ENCODE measurements at regions not wholly inside any gene's neighbourhood (a gene's known extent, or its start where the extent isn't known, plus 50 kb on each side); places are given as distances from the start of the nearest gene placed in this dataset.
A peak's percentile ranks its signal among the peaks of the same experiment; 100 is the strongest.

DNA sequence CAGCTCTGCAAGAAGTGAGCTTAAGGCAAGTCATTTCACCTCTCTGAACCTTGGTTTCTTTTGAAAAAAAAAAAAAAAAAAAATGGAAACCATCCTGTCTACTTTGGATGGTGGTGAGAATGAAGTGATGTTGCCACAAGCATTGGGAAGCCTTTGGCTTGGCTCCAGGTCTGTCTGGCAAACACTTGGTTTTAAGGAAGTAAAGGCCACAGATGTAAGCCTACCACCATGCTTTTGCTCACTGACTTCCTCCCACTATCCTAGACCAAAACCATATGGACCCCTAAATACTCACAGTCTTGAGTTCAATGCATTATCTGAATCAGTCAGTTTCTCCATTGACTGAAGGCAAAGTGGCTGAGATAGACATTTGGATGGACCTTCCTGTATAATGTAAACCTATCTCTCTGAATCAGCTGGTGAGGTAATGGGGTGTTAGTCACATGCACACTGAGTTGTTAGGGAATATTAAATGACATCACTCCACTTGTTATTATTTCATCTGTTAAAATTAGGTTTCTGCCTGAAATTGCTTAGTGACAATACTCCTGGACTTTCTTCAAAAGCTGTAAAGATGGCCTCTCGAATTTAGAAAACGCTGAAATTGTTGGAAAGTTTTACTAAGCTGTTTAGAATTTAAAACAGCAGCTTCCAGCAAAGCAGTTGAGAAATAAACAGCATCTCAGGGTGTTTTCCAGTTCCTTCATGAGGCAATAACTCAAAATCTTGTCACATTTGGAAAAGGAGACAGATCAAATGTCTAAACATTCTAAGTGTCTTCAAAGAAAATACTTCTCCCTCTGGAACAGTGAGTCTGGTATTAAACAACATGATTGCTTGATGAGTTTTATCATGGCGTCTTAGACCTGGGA, 833.5 kb downstream of the DHX35 start:
- Histone ChIP-seq H3K9ac (no peak overlapping the region), H3K9me3 (ENCODE audit: control insufficient read depth, low read length) (no peaks in the 10 kb centered on the region), H3K27ac (peak overlapping the region; percentile 91), H3K27me3 (ENCODE audit: control insufficient read depth, insufficient read depth, low read length) (no peaks in the 10 kb centered on the region), H3K79me2 (no peaks in the 10 kb centered on the region), H3K4me3 (ENCODE audit: low read depth, low read length) (no peak overlapping the region), H3K4me2 (ENCODE audit: low read length) (peak overlapping the region; percentile 17), H3K36me3 (ENCODE audit: control insufficient read depth, insufficient read depth, low read length) (no peaks in the 10 kb centered on the region), H2AFZ (peak overlapping the region; percentile 43), H3K4me1 (peaks cover 64% of the 10 kb centered on the region)
- TF ChIP-seq, protein P1, sequence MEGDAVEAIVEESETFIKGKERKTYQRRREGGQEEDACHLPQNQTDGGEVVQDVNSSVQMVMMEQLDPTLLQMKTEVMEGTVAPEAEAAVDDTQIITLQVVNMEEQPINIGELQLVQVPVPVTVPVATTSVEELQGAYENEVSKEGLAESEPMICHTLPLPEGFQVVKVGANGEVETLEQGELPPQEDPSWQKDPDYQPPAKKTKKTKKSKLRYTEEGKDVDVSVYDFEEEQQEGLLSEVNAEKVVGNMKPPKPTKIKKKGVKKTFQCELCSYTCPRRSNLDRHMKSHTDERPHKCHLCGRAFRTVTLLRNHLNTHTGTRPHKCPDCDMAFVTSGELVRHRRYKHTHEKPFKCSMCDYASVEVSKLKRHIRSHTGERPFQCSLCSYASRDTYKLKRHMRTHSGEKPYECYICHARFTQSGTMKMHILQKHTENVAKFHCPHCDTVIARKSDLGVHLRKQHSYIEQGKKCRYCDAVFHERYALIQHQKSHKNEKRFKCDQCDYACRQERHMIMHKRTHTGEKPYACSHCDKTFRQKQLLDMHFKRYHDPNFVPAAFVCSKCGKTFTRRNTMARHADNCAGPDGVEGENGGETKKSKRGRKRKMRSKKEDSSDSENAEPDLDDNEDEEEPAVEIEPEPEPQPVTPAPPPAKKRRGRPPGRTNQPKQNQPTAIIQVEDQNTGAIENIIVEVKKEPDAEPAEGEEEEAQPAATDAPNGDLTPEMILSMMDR (IDR thresholded peaks at IDR 0.05): no peak

DNA sequence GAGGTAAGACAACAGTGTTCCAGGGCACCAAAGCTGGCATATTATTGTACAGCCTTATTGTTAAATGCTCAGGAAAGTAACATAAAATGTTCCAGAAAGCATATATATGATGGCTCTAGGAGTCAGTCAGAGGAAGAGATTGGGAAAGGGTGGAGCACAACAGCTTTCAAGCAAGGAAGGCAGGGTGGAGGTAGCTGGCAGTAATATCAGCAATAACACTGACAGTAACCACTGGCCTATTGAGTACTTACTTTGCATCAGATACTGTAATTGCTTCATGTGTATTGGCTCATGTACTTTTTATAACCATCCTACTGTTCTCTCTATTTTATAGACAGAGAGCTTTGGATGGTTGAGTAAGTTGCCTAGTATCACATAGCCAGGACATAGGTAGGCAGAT, 830.2 kb downstream of the DHX35 start:
- Histone ChIP-seq H3K9me3 (ENCODE audit: control insufficient read depth, low read length) (no peaks in the 10 kb centered on the region), H3K4me1 (peaks cover 65% of the 10 kb centered on the region), H2AFZ (peak overlapping the region; percentile 56), H3K4me2 (ENCODE audit: low read length) (no peak overlapping the region), H3K36me3 (ENCODE audit: control insufficient read depth, insufficient read depth, low read length) (no peaks in the 10 kb centered on the region), H3K79me2 (no peaks in the 10 kb centered on the region), H3K27ac (peak overlapping the region; percentile 91), H3K27me3 (ENCODE audit: control insufficient read depth, insufficient read depth, low read length) (no peaks in the 10 kb centered on the region), H3K4me3 (ENCODE audit: low read depth, low read length) (no peak overlapping the region), H3K9ac (no peak overlapping the region)
- TF ChIP-seq, protein P1 (IDR thresholded peaks at IDR 0.05): no peak

DNA sequence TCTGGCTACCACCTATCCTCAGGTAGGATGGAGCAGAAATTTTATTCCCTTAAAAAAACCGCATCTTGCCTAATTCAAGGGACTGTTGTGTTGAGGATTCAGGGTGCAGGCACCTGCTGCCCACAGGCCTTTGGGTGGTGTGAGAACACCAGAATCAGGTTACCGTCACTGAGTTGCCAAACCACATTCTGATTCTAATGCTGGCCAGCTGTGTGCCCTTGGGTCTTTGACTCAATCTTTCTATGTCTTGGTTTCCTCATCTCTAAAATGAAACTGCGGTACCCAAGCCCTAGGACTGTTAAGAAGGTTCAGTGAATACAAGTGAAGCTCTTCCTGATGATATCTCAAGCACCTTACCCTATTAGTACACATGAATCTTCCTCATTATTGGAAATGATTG, 827.3 kb downstream of the DHX35 start:
- Histone ChIP-seq H3K36me3 (ENCODE audit: control insufficient read depth, insufficient read depth, low read length) (no peaks in the 10 kb centered on the region), H3K79me2 (no peaks in the 10 kb centered on the region), H3K27me3 (ENCODE audit: control insufficient read depth, insufficient read depth, low read length) (no peaks in the 10 kb centered on the region), H3K9ac (no peak overlapping the region), H3K27ac (peak overlapping the region; percentile 99), H3K4me2 (ENCODE audit: low read length) (no peak overlapping the region), H3K4me3 (ENCODE audit: low read depth, low read length) (no peak overlapping the region), H3K4me1 (peaks cover 70% of the 10 kb centered on the region), H2AFZ (peak overlapping the region; percentile 18), H3K9me3 (ENCODE audit: control insufficient read depth, low read length) (no peaks in the 10 kb centered on the region)
- TF ChIP-seq, protein P1 (IDR thresholded peaks at IDR 0.05): no peak

DNA sequence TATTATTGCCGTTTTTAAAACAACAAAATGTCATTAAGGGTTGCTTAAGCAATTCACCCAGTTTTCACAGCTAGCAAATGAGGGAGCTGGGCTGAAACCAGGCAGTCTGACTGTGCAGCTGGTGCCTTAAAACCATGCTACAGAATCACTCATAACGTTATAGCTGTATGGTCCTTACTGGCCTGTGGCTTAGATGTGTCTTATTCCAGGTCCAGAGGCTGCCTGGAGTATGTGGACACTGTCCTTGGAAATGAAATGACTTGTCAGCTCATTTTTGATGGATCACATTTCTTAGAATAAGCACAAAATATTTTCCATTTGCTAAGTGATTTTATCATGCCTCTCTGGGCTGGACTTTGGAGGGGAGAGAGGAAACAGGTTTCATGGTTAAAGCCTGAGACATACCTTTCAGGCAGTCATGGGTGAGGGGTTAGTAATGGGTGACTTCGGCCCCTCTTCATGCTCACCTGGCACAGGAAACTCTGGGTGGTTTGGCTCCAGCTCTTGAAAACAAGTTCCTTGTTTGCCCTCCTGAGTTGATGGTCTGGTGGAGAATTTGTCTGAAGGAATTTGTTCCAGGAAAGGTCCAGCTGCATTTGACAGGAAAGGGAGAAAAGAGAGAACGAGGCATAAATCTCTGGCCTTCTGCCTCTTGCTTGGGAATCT, 823.2 kb downstream of the DHX35 start:
- Histone ChIP-seq H3K27ac (peak overlapping the region; percentile 99), H3K9ac (no peak overlapping the region), H3K9me3 (ENCODE audit: control insufficient read depth, low read length) (no peaks in the 10 kb centered on the region), H3K4me2 (ENCODE audit: low read length) (peak overlapping the region; percentile 52), H3K27me3 (ENCODE audit: control insufficient read depth, insufficient read depth, low read length) (no peaks in the 10 kb centered on the region), H3K79me2 (no peaks in the 10 kb centered on the region), H3K36me3 (ENCODE audit: control insufficient read depth, insufficient read depth, low read length) (no peaks in the 10 kb centered on the region), H2AFZ (no peak overlapping the region), H3K4me3 (ENCODE audit: low read depth, low read length) (peak overlapping the region; percentile 36), H3K4me1 (peaks cover 59% of the 10 kb centered on the region)
- TF ChIP-seq, protein P1 (IDR thresholded peaks at IDR 0.05): no peak

Measured in parathyroid adenoma (tissue), 2 donors.